Esophagus (tissue), 2 donors: ENCODE measurements at regions not wholly inside any gene's neighbourhood (a gene's known extent, or its start where the extent isn't known, plus 50 kb on each side); places are given as distances from the start of the nearest gene placed in this dataset.

Source experiments
- H3K27ac ChIP-seq, 2 donors: one replicate each; pipeline ENCODE4 v1.5.1; 2013; ENCODE audit warnings: low read depth in 2 of 2, mild to moderate bottlenecking in 2 of 2, inconsistent platforms in 1 of 2, low read length in 1 of 2, moderate library complexity in 1 of 2
- H3K27me3 ChIP-seq, 2 donors: one replicate each; pipeline ENCODE4 v1.6.1; 2013; ENCODE audit warnings: low read length in 2 of 2, control low read depth in 1 of 2, mild to moderate bottlenecking in 1 of 2; ENCODE audit not compliant: insufficient read depth in 2 of 2, control insufficient read depth in 1 of 2
- H3K36me3 ChIP-seq, 2 donors: one replicate each; pipeline ENCODE4 v1.6.1; 2013; ENCODE audit warnings: low read length in 1 of 2; ENCODE audit not compliant: control insufficient read depth in 2 of 2, insufficient read depth in 2 of 2
- H3K4me1 ChIP-seq, 2 donors: one replicate each; pipeline ENCODE4 v1.6.1; 2013; ENCODE audit warnings: low read length in 1 of 2; ENCODE audit not compliant: control insufficient read depth in 2 of 2, insufficient read depth in 2 of 2
- H3K4me3 ChIP-seq, 2 donors: one replicate each; pipeline ENCODE4 v1.5.1; 2013; ENCODE audit warnings: low read length in 2 of 2, mild to moderate bottlenecking in 2 of 2, low read depth in 1 of 2, moderate library complexity in 1 of 2
- H3K9me3 ChIP-seq, 2 donors: one replicate each; pipeline ENCODE4 v1.6.1; 2013; ENCODE audit warnings: mild to moderate bottlenecking in 2 of 2, low read depth in 1 of 2, low read length in 1 of 2, moderate library complexity in 1 of 2; ENCODE audit not compliant: control insufficient read depth in 2 of 2, insufficient read depth in 1 of 2
- WGBS, 2 donors: extraction: QIAGEN DNeasy Blood & Tissue Kit; methylation state at CpG; one replicate each; pipeline ENCODE4 v1.1.7; 2013; 5-methylcytosine and 5-hydroxymethylcytosine counted together
- donor health status: healthy with polysubstance abuse.
- donor health status: Bipolar disorder and iron deficiency.

GRCh38 chr11:86128914-86129313 is 60.0 kb upstream of the PICALM start:
- Histone ChIP-seq H3K27ac (no peak overlapping the region), H3K4me1 (no peaks in the 10 kb centered on the region), H3K9me3 (no peaks in the 10 kb centered on the region), H3K4me3 (no peak overlapping the region), H3K27me3 (no peaks in the 10 kb centered on the region), H3K36me3 (no peaks in the 10 kb centered on the region)
- WGBS, 2 donors: 79 to 100% methylated on average over 2 of the region's 2 CpGs

GRCh38 chr11:86126862-86127261 is 58.0 kb upstream of the PICALM start:
- Histone ChIP-seq H3K27me3 (no peaks in the 10 kb centered on the region), H3K4me1 (no peaks in the 10 kb centered on the region), H3K9me3 (no peaks in the 10 kb centered on the region), H3K4me3 (no peak overlapping the region), H3K36me3 (no peaks in the 10 kb centered on the region), H3K27ac (no peak overlapping the region)

- Histone ChIP-seq H3K27me3 (no peaks in the 10 kb centered on the region), H3K9me3 (no peaks in the 10 kb centered on the region), H3K36me3 (no peaks in the 10 kb centered on the region), H3K27ac (no peak overlapping the region), H3K4me3 (no peak overlapping the region), H3K4me1 (no peaks in the 10 kb centered on the region)
- 76 to 79% methylated on average over 3 of the region's 3 CpGs for WGBS, 2 donors
These were observed 55.7 kb upstream of the PICALM start for GRCh38 chr11:86124251-86125233.

GRCh38 chr11:86122773-86123172 is 53.9 kb upstream of the PICALM start:
- WGBS, 2 donors: 96 to 97% methylated on average over 1 of the region's 1 CpG
- H3K27ac ChIP-seq: no peak overlapping the region
- H3K4me3 ChIP-seq: no peak overlapping the region
- H3K36me3 ChIP-seq: no peaks in the 10 kb centered on the region
- H3K27me3 ChIP-seq: no peaks in the 10 kb centered on the region
- H3K9me3 ChIP-seq: no peaks in the 10 kb centered on the region
- no peaks in the 10 kb centered on the region for H3K4me1 ChIP-seq

GRCh38 chr11:86120807-86121206 is 51.9 kb upstream of the PICALM start:
- no peaks in the 10 kb centered on the region for H3K9me3 ChIP-seq
- no peaks in the 10 kb centered on the region for H3K4me1 ChIP-seq
- no peaks in the 10 kb centered on the region for H3K27me3 ChIP-seq
- 70 to 92% methylated on average over 2 of the region's 2 CpGs for WGBS, 2 donors
- H3K27ac ChIP-seq: no peak overlapping the region
- no peak overlapping the region for H3K4me3 ChIP-seq
- no peaks in the 10 kb centered on the region for H3K36me3 ChIP-seq

DNA sequence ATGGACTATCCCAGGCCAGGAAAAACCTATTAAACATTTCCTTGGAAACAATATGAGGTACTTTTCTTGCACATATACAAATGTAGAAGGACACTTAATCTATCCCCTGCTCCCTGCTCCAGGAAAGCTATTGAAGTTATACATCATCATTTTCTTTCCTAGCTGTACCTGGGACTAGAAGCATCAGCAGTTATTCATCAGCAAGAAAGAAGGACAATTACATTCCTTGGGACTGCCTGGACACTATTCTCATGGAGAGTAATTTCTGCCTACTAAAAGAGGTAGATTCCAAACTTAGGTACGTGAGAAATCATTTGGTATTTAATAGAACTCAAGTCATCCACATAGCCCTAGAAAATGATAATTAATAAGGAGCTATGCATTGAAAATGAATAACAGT is 51.0 kb upstream of the PICALM start:
- Histone ChIP-seq H3K4me1 (no peaks in the 10 kb centered on the region), H3K27me3 (no peaks in the 10 kb centered on the region), H3K36me3 (no peaks in the 10 kb centered on the region), H3K4me3 (no peak overlapping the region), H3K27ac (no peak overlapping the region), H3K9me3 (no peaks in the 10 kb centered on the region)
- WGBS, 2 donors: 89 to 95% methylated on average over 1 of the region's 1 CpG

- Histone ChIP-seq H3K4me1 (no peaks in the 10 kb centered on the region), H3K27me3 (no peaks in the 10 kb centered on the region), H3K36me3 (no peaks in the 10 kb centered on the region), H3K9me3 (no peaks in the 10 kb centered on the region), H3K4me3 (no peak overlapping the region), H3K27ac (no peak overlapping the region)
- 36 to 51% methylated on average over 3 of the region's 3 CpGs for WGBS, 2 donors
These were observed 50.2 kb upstream of the PICALM start for GRCh38 chr11:86119077-86119476.
